Subcutaneous abdominal adipose tissue (tissue), 5 donors: ENCODE measurements at regions not wholly inside any gene's neighbourhood (a gene's known extent, or its start where the extent isn't known, plus 50 kb on each side); places are given as distances from the start of the nearest gene placed in this dataset.
"Not testable (repeated sequence)": the region's sequence is repeated elsewhere in the genome, so short reads cannot be mapped to it uniquely, and the experiment has no call there.

Experiments
- H3K27ac ChIP-seq: one replicate; pipeline ENCODE4 v1.7.0; 2013; ENCODE audit warnings: low read depth, mild to moderate bottlenecking, inconsistent platforms, low read length, moderate library complexity
- H3K27me3 ChIP-seq, 5 donors: one replicate each; pipeline ENCODE4 v1.7.0; 2013; ENCODE audit warnings: low read length in 5 of 5, inconsistent platforms in 1 of 5; ENCODE audit not compliant: control insufficient read depth in 5 of 5, insufficient read depth in 4 of 5
- H3K36me3 ChIP-seq, 5 donors: one replicate each; pipeline ENCODE4 v1.7.0; 2013; ENCODE audit warnings: low read length in 5 of 5; ENCODE audit not compliant: control insufficient read depth in 5 of 5, insufficient read depth in 5 of 5
- H3K4me1 ChIP-seq, 5 donors: one replicate each; pipeline ENCODE4 v1.7.0; 2013; ENCODE audit warnings: low read length in 5 of 5, mild to moderate bottlenecking in 3 of 5, moderate library complexity in 1 of 5; ENCODE audit not compliant: control insufficient read depth in 5 of 5, insufficient read depth in 5 of 5
- H3K4me3 ChIP-seq, 5 donors: one replicate each; pipeline ENCODE4 v1.7.0; 2013; ENCODE audit warnings: low read length in 5 of 5, low read depth in 1 of 5
- H3K9ac ChIP-seq, 5 donors: one replicate each; pipeline ENCODE4 v1.7.0; 2013; ENCODE audit warnings: low read length in 5 of 5, mild to moderate bottlenecking in 4 of 5, moderate library complexity in 3 of 5
- H3K9me3 ChIP-seq, 5 donors: one replicate each; pipeline ENCODE4 v1.7.0; 2013; ENCODE audit warnings: low read length in 5 of 5; ENCODE audit not compliant: control insufficient read depth in 5 of 5
- donor health status: healthy.
- donor health status: healthy.
- donor health status: healthy.
- donor health status: healthy.
- donor health status: healthy.

DNA sequence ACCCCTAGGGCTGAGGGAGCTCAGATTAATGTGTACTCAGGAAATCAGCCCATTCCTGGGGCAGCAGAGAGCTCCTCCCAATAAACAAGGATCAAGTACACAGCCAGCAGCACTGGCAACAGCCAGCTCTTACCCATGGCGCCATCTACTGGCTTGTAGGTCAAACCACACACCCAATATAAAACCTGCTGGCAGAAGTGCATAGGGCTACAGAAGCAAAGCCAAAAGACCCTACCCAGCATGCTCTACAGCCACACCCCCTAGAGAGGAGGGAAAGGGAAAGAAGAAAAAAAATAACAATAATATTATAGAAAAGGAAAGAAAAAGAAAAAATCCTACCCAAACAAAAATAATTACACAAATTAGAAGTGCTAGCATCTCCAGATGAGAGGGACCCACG lies 127.5 kb upstream of the PABPC3 start:
- peak overlapping the region in 2 of 5 donors; percentile 41 to 45 for H3K9ac ChIP-seq
- not testable (repeated sequence) for H3K4me1 ChIP-seq, H3K9me3 ChIP-seq, H3K27me3 ChIP-seq, H3K36me3 ChIP-seq, H3K27ac ChIP-seq
- H3K4me3 ChIP-seq, result peak overlapping the region; percentile 52 to 66 (median 54)

DNA sequence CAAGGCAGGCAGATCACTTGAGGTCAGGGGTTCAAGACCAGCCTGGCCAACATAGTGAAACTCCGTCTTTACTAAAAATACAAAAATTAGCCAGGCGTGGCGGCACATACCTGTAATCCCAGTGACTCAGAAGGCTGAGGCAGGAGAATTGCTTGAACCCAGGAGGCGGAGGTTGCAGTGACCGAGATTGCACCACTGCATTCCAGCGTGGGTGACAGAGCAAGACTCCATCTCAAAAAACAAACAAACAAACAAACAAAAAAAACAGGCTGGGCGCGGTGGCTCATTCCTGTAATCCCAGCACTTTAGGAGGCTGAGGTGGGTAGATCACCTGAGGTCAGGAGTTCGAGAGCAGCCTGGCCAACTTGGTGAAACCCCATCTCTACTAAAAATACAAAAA lies 122.8 kb upstream of the PABPC3 start:
- H3K36me3 ChIP-seq, H3K9me3 ChIP-seq, H3K27me3 ChIP-seq, H3K4me3 ChIP-seq, H3K9ac ChIP-seq, H3K4me1 ChIP-seq, H3K27ac ChIP-seq: not testable (repeated sequence)

- not testable (repeated sequence) for H3K4me1 ChIP-seq, H3K9me3 ChIP-seq, H3K27ac ChIP-seq, H3K36me3 ChIP-seq, H3K4me3 ChIP-seq, H3K9ac ChIP-seq
- H3K27me3 ChIP-seq, result peaks cover 0 to 20% (median 14%) of the 10 kb centered on the region in 5 donors
Measured at GRCh38 chr13:24981181-24981803, 114.6 kb upstream of the PABPC3 start.

GRCh38 chr13:24982333-24982999 lies 113.5 kb upstream of the PABPC3 start:
- no peak overlapping the region for H3K4me3 ChIP-seq
- peaks cover 0 to 29% (median 19%) of the 10 kb centered on the region in 5 donors for H3K27me3 ChIP-seq
- no peaks in the 10 kb centered on the region for H3K36me3 ChIP-seq
- no peak overlapping the region for H3K9ac ChIP-seq
- H3K27ac ChIP-seq, result no peak overlapping the region
- no peaks in the 10 kb centered on the region for H3K9me3 ChIP-seq
- peaks cover 0 to 6% (median 0%) of the 10 kb centered on the region in 5 donors for H3K4me1 ChIP-seq

DNA sequence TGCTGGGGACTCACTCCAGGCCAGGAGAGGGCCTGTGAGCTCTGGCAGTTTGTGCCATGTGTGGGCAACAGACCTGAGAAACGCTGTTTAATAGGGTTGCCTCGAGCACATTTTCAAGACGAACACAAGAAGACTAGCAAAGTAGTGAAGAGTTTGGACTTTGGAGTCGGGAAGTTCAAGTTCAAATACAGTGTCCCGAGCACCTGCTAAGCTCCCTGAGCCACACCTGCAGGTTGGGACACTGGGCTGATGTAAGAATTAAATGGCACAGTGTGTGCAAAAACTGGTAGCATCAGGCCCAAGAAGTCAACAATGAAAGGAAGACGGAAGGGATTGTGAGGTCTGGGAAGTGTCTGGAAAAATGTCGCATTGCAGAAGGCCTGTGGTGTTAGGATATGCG lies 112.8 kb upstream of the PABPC3 start:
- Histone ChIP-seq H3K4me1 (peaks cover 0 to 6% (median 0%) of the 10 kb centered on the region in 5 donors), H3K27me3 (peaks cover 0 to 31% (median 19%) of the 10 kb centered on the region in 5 donors), H3K36me3 (no peaks in the 10 kb centered on the region), H3K4me3 (no peak overlapping the region), H3K9ac (no peak overlapping the region), H3K27ac (no peak overlapping the region), H3K9me3 (no peaks in the 10 kb centered on the region)

GRCh38 chr13:24984134-24984533 lies 111.8 kb upstream of the PABPC3 start:
- Histone ChIP-seq H3K27me3 (peaks cover 0 to 31% (median 19%) of the 10 kb centered on the region in 5 donors), H3K36me3 (no peaks in the 10 kb centered on the region), H3K4me3 (no peak overlapping the region), H3K9ac (no peak overlapping the region), H3K9me3 (no peaks in the 10 kb centered on the region), H3K27ac (no peak overlapping the region), H3K4me1 (peaks cover 0 to 8% (median 3%) of the 10 kb centered on the region in 5 donors)

DNA sequence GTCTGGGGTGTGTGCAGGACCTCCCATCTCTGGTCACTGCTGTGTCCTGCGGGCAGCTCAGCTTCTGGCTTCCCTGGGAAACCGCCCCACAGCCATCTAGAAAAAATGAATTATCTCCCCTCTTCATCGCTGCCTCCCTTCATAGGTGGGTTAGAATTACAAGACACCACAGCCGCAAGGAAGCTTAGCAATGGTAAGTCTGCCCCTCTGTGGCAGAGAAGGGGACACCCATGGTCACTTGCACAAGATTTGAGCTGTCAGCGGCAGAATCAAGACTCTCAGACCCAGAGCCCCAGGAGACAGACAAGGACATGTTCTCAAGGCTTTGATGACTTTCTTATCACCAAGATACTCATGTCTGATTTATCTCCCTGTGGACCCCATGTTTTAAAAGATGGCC lies 110.8 kb upstream of the PABPC3 start:
- H3K27me3 ChIP-seq, result peaks cover 0 to 31% (median 19%) of the 10 kb centered on the region in 5 donors
- H3K36me3 ChIP-seq, result no peaks in the 10 kb centered on the region
- no peaks in the 10 kb centered on the region for H3K9me3 ChIP-seq
- H3K4me1 ChIP-seq, result peaks cover 0 to 9% (median 3%) of the 10 kb centered on the region in 5 donors
- no peak overlapping the region for H3K9ac ChIP-seq
- H3K27ac ChIP-seq, result no peak overlapping the region
- H3K4me3 ChIP-seq, result no peak overlapping the region

GRCh38 chr13:24985896-24986295 lies 110.0 kb upstream of the PABPC3 start:
- no peak overlapping the region for H3K4me3 ChIP-seq
- H3K9me3 ChIP-seq, result no peaks in the 10 kb centered on the region
- H3K9ac ChIP-seq, result no peak overlapping the region
- peaks cover 0 to 9% (median 3%) of the 10 kb centered on the region in 5 donors for H3K4me1 ChIP-seq
- H3K27ac ChIP-seq, result no peak overlapping the region
- H3K36me3 ChIP-seq, result no peaks in the 10 kb centered on the region
- peaks cover 0 to 31% (median 19%) of the 10 kb centered on the region in 5 donors for H3K27me3 ChIP-seq

DNA sequence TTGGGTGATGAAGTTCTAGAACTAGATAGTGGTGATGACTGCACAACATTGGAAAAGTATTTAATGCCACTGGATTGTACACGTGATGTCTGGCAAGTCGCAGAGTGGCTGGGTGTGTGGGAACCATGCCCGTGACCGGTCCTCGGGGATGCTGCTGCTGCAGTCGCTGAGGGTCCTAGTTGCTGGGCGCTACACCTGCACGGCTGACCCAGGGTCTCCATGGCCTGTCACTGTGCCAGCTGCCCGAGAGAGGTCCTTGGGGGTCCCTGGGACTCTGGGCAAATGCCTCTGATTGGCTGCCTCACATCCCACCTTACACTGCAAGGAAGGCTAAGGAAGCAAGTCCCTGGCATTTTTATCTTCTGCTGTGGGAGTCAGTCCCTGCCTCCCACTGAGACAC lies 109.1 kb upstream of the PABPC3 start:
- Histone ChIP-seq H3K9ac (no peak overlapping the region), H3K9me3 (no peaks in the 10 kb centered on the region), H3K27ac (no peak overlapping the region), H3K4me1 (peaks cover 0 to 9% (median 3%) of the 10 kb centered on the region in 5 donors), H3K36me3 (no peaks in the 10 kb centered on the region), H3K27me3 (peaks cover 0 to 31% (median 18%) of the 10 kb centered on the region in 5 donors), H3K4me3 (no peak overlapping the region)

DNA sequence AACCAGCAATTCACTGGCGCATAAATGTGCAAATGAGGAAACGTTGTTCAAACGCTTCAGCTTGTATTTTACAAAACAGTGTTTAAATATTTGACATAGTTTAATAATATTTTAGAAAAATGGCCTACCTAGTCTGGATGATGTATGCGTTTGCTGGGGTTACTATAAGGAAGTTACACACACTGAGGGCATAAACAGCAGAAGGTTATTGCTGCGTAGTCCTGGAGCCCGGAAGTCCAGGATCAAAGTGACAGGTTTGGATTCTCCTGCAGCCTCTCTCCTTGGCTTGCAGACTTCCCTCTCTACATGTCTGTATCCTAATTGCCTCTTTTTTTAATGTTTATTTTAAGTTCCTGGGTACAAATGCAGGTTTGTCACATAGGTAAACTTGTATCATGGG lies 106.0 kb upstream of the PABPC3 start:
- H3K9ac ChIP-seq, result not testable (repeated sequence)

More for the DNA sequence above, 106.0 kb upstream of the PABPC3 start:
- peaks cover 0 to 17% (median 6%) of the 10 kb centered on the region in 5 donors for H3K27me3 ChIP-seq
- not testable (repeated sequence) for H3K4me3 ChIP-seq, H3K4me1 ChIP-seq, H3K9me3 ChIP-seq, H3K36me3 ChIP-seq, H3K27ac ChIP-seq
